ENCODE measurements at regions not wholly inside any gene's neighbourhood (a gene's known extent, or its start where the extent isn't known, plus 50 kb on each side); places are given as distances from the start of the nearest gene placed in this dataset.

DNA sequence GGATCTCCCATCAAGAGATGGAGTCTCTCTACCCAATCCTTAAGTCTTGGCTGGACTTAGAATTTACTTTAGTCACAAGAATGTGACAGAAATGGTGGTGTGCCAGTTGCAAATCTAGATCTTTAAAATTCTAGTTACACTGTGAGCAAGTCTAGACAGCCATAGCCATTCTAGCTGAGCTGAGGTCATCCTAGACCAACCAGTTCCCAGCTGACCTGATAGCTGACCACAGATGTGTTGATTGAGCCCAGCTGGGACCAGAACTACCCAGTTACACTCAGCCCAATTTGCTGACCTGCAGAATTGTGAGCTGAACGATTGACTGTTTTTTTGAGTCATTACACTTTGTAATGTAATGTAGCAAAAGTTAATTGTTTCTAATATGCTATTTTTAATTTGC lies 251.8 kb downstream of the ADGRL2 start:
- Histone ChIP-seq H3K27ac (ENCODE audit: low read depth, low read length, poor library complexity, severe bottlenecking) (no peak overlapping the region), H3K9me3 (ENCODE audit: low read length) (no peaks in the 10 kb centered on the region), H3K27me3 (ENCODE audit: insufficient read depth, low read length) (no peaks in the 10 kb centered on the region), H3K79me2 (ENCODE audit: insufficient read depth, low read length) (no peaks in the 10 kb centered on the region), H3F3A (ENCODE audit: insufficient read depth, low read length) (no peaks in the 10 kb centered on the region), H3K9ac (ENCODE audit: low read length) (no peak overlapping the region), H3K4me3 (ENCODE audit: low read depth, low read length, poor library complexity, severe bottlenecking) (no peak overlapping the region), H3K4me1 (ENCODE audit: insufficient read depth, low read length, severe bottlenecking) (no peaks in the 10 kb centered on the region), H4K20me1 (ENCODE audit: insufficient read depth, low read length) (no peaks in the 10 kb centered on the region), H3K4me2 (ENCODE audit: low read length) (no peak overlapping the region), H3K9me2 (ENCODE audit: low read depth, low read length) (no peaks in the 10 kb centered on the region), H3K36me3 (ENCODE audit: insufficient read depth, low read length) (no peaks in the 10 kb centered on the region), H2AFZ (ENCODE audit: low read length) (no peak overlapping the region)
- TF ChIP-seq, protein P1, sequence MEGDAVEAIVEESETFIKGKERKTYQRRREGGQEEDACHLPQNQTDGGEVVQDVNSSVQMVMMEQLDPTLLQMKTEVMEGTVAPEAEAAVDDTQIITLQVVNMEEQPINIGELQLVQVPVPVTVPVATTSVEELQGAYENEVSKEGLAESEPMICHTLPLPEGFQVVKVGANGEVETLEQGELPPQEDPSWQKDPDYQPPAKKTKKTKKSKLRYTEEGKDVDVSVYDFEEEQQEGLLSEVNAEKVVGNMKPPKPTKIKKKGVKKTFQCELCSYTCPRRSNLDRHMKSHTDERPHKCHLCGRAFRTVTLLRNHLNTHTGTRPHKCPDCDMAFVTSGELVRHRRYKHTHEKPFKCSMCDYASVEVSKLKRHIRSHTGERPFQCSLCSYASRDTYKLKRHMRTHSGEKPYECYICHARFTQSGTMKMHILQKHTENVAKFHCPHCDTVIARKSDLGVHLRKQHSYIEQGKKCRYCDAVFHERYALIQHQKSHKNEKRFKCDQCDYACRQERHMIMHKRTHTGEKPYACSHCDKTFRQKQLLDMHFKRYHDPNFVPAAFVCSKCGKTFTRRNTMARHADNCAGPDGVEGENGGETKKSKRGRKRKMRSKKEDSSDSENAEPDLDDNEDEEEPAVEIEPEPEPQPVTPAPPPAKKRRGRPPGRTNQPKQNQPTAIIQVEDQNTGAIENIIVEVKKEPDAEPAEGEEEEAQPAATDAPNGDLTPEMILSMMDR (IDR thresholded peaks at IDR 0.05; ENCODE audit: low read length), result no peak

GRCh38 chr1:82048596-82048995 lies 247.9 kb downstream of the ADGRL2 start:
- Histone ChIP-seq H3K27ac (ENCODE audit: low read depth, low read length, poor library complexity, severe bottlenecking) (no peak overlapping the region), H3K79me2 (ENCODE audit: insufficient read depth, low read length) (no peaks in the 10 kb centered on the region), H2AFZ (ENCODE audit: low read length) (no peak overlapping the region), H3F3A (ENCODE audit: insufficient read depth, low read length) (no peaks in the 10 kb centered on the region), H4K20me1 (ENCODE audit: insufficient read depth, low read length) (no peaks in the 10 kb centered on the region), H3K9ac (ENCODE audit: low read length) (no peak overlapping the region), H3K36me3 (ENCODE audit: insufficient read depth, low read length) (no peaks in the 10 kb centered on the region), H3K4me2 (ENCODE audit: low read length) (no peak overlapping the region), H3K4me1 (ENCODE audit: insufficient read depth, low read length, severe bottlenecking) (no peaks in the 10 kb centered on the region), H3K9me3 (ENCODE audit: low read length) (no peaks in the 10 kb centered on the region), H3K4me3 (ENCODE audit: low read depth, low read length, poor library complexity, severe bottlenecking) (no peak overlapping the region), H3K27me3 (ENCODE audit: insufficient read depth, low read length) (no peaks in the 10 kb centered on the region), H3K9me2 (ENCODE audit: low read depth, low read length) (no peaks in the 10 kb centered on the region)
- TF ChIP-seq EZH2 (IDR thresholded peaks at IDR 0.05; ENCODE audit: borderline replicate concordance, low read length), result no peak
- TF ChIP-seq, protein P1 (IDR thresholded peaks at IDR 0.05; ENCODE audit: low read length), result no peak

GRCh38 chr1:82045221-82045620 lies 244.5 kb downstream of the ADGRL2 start:
- no peak overlapping the region for H3K27ac ChIP-seq (ENCODE audit: low read depth, low read length, poor library complexity, severe bottlenecking)
- no peak overlapping the region for H3K9ac ChIP-seq (ENCODE audit: low read length)
- H3K4me3 ChIP-seq (ENCODE audit: low read depth, low read length, poor library complexity, severe bottlenecking), result no peak overlapping the region
- H2AFZ ChIP-seq (ENCODE audit: low read length), result no peak overlapping the region
- no peaks in the 10 kb centered on the region for H4K20me1 ChIP-seq (ENCODE audit: insufficient read depth, low read length)
- no peaks in the 10 kb centered on the region for H3F3A ChIP-seq (ENCODE audit: insufficient read depth, low read length)
- no peak overlapping the region for H3K4me2 ChIP-seq (ENCODE audit: low read length)
- H3K79me2 ChIP-seq (ENCODE audit: insufficient read depth, low read length), result no peaks in the 10 kb centered on the region
- no peaks in the 10 kb centered on the region for H3K9me2 ChIP-seq (ENCODE audit: low read depth, low read length)
- TF ChIP-seq EZH2 (IDR thresholded peaks at IDR 0.05; ENCODE audit: borderline replicate concordance, low read length), result no peak
- TF ChIP-seq, protein P1 (IDR thresholded peaks at IDR 0.05; ENCODE audit: low read length), result no peak
- H3K27me3 ChIP-seq (ENCODE audit: insufficient read depth, low read length), result no peaks in the 10 kb centered on the region
- H3K9me3 ChIP-seq (ENCODE audit: low read length), result no peaks in the 10 kb centered on the region
- no peaks in the 10 kb centered on the region for H3K4me1 ChIP-seq (ENCODE audit: insufficient read depth, low read length, severe bottlenecking)
- H3K36me3 ChIP-seq (ENCODE audit: insufficient read depth, low read length), result no peaks in the 10 kb centered on the region
